Lung (tissue), 11 donors: ENCODE measurements at regions not wholly inside any gene's neighbourhood (a gene's known extent, or its start where the extent isn't known, plus 50 kb on each side); places are given as distances from the start of the nearest gene placed in this dataset.

Experiments used
- ATAC-seq: fragments of 200-7000 bp; cut with Tn5 transposase; one replicate; pipeline ENCODE4 v1.9.1; 2020; ENCODE audit warnings: moderate number of reproducible peaks; ENCODE audit not compliant: insufficient read depth, low FRiP score
- DNase-seq, 3 donors: peaks; one replicate each; pipeline ENCODE4 v3.0.0-alpha.2; 2013 to 2017
- H3K27ac ChIP-seq, 2 donors: one replicate each; pipeline ENCODE4 v1.5.1; 2013; ENCODE audit warnings: mild to moderate bottlenecking in 2 of 2, moderate library complexity in 2 of 2, control low read depth in 1 of 2, inconsistent platforms in 1 of 2, low read depth in 1 of 2, low read length in 1 of 2
- H3K27me3 ChIP-seq, 3 donors: one replicate each; pipeline ENCODE4 v1.5.1; 2013; ENCODE audit warnings: low read length in 2 of 3; ENCODE audit not compliant: control insufficient read depth in 3 of 3, insufficient read depth in 3 of 3
- H3K36me3 ChIP-seq, 4 donors: one replicate each; pipeline ENCODE4 v1.5.1; 2013; ENCODE audit warnings: low read length in 4 of 4, mild to moderate bottlenecking in 1 of 4, moderate library complexity in 1 of 4; ENCODE audit not compliant: control insufficient read depth in 4 of 4, insufficient read depth in 4 of 4
- H3K4me1 ChIP-seq, 5 donors: one replicate each; pipeline ENCODE4 v1.5.1; 2013; ENCODE audit warnings: low read length in 5 of 5, mild to moderate bottlenecking in 2 of 5, moderate library complexity in 1 of 5; ENCODE audit not compliant: control insufficient read depth in 5 of 5, insufficient read depth in 5 of 5
- H3K4me3 ChIP-seq: one replicate; pipeline ENCODE4 v1.5.1; 2013; ENCODE audit warnings: mild to moderate bottlenecking, control low read depth, moderate library complexity
- H3K9ac ChIP-seq, 2 donors: one replicate each; pipeline ENCODE4 v1.5.1; 2013; ENCODE audit warnings: low read length in 2 of 2, control low read depth in 1 of 2; ENCODE audit not compliant: insufficient read depth in 1 of 2
- H3K9me3 ChIP-seq, 4 donors: one replicate each; pipeline ENCODE4 v1.5.1; 2013; ENCODE audit warnings: low read length in 3 of 4, mild to moderate bottlenecking in 1 of 4, moderate library complexity in 1 of 4; ENCODE audit not compliant: control insufficient read depth in 4 of 4, insufficient read depth in 3 of 4
- CTCF ChIP-seq: IDR thresholded peaks from 2 replicates; pipeline ENCODE4 v1.5.1; 2012; ENCODE audit warnings: mild to moderate bottlenecking; ENCODE audit errors: control extremely low read depth, extremely low read depth
- WGBS, 2 donors: extraction: QIAGEN DNeasy Blood & Tissue Kit; methylation state at CpG; one replicate each; pipeline ENCODE4 v1.1.7; 2013; 5-methylcytosine and 5-hydroxymethylcytosine counted together
- donor health status: control.
- donor health status: control.
- donor health status: Bipolar disorder and iron deficiency.
- donor health status: healthy.
- donor health status: DM: yes; HTN: yes; CAD: no.

- Histone ChIP-seq H3K27ac (no peak overlapping the region), H3K9ac (no peak overlapping the region), H3K4me1 (peaks cover 0 to 16% (median 0%) of the 10 kb centered on the region in 5 donors), H3K4me3 (no peak overlapping the region), H3K9me3 (no peaks in the 10 kb centered on the region), H3K36me3 (no peaks in the 10 kb centered on the region), H3K27me3 (no peaks in the 10 kb centered on the region)
- ATAC-seq = no peak
- no peak for TF ChIP-seq CTCF
- no peak for DNase-seq
Observed at GRCh38 chr12:30025317-30025716, 241.6 kb upstream of the TMTC1 start.

GRCh38 chr12:30023186-30023585 is 239.4 kb upstream of the TMTC1 start:
- TF ChIP-seq CTCF = no peak
- no peak overlapping the region for H3K9ac ChIP-seq
- H3K27me3 ChIP-seq = no peaks in the 10 kb centered on the region
- no peak overlapping the region for H3K27ac ChIP-seq
- H3K9me3 ChIP-seq = no peaks in the 10 kb centered on the region
- 77 to 83% methylated on average over 2 of the region's 2 CpGs for WGBS, 2 donors
- H3K4me3 ChIP-seq = no peak overlapping the region
- H3K36me3 ChIP-seq = no peaks in the 10 kb centered on the region
- peak in 2 of 3 donors; percentile 23 to 47 for DNase-seq
- peaks cover 0 to 31% (median 0%) of the 10 kb centered on the region in 5 donors for H3K4me1 ChIP-seq
- ATAC-seq = no peak

- ATAC-seq = no peak
- Histone ChIP-seq H3K9ac (no peak overlapping the region), H3K4me1 (peaks cover 0 to 31% (median 0%) of the 10 kb centered on the region in 5 donors), H3K36me3 (no peaks in the 10 kb centered on the region), H3K27me3 (no peaks in the 10 kb centered on the region), H3K4me3 (no peak overlapping the region), H3K27ac (no peak overlapping the region), H3K9me3 (peaks cover 0 to 2% (median 0%) of the 10 kb centered on the region in 4 donors)
- peak; percentile 61 to 85 (median 83) for DNase-seq
- TF ChIP-seq CTCF = no peak
- 74 to 80% methylated on average over 2 of the region's 2 CpGs for WGBS, 2 donors
Observed at GRCh38 chr12:30021051-30021833, 237.5 kb upstream of the TMTC1 start.
